PC-9 (cell line): ENCODE measurements at regions not wholly inside any gene's neighbourhood (a gene's known extent, or its start where the extent isn't known, plus 50 kb on each side); places are given as distances from the start of the nearest gene placed in this dataset.

Experiments used
- EZH2 ChIP-seq: fragments of 200-600 bp; sonication (generic); IDR thresholded peaks from 2 replicates; pipeline ENCODE4 v1.8.0; 2017; ENCODE audit warnings: antibody characterized with exemption, low read depth
- TF ChIP-seq, protein P1 (sequence below): fragments of 200-600 bp; sonication (generic); conservative IDR thresholded peaks from 2 replicates; pipeline ENCODE4 v1.6.1; 2017; ENCODE audit warnings: mixed run types, antibody characterized with exemption, mild to moderate bottlenecking, moderate library complexity

DNA sequence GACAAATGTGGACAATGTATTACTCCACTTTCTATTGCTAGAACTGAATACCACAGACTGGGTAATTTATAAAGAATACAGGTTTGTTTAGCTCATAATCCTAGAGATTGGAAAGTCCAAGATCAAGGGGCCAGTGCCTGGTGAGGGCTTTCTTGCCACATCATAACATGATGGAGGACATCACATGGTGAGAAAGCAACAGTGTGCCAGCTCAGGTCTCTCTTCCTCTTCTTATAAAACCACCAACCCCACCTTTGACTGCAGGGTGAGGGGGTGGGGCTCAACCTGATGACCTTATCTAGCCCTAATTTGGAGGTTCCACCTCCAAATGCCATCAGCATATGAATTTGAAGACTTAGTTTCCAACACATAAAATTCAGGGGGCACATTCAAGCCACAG, 105.7 kb upstream of the CXorf66 start:
- TF ChIP-seq, protein P1, sequence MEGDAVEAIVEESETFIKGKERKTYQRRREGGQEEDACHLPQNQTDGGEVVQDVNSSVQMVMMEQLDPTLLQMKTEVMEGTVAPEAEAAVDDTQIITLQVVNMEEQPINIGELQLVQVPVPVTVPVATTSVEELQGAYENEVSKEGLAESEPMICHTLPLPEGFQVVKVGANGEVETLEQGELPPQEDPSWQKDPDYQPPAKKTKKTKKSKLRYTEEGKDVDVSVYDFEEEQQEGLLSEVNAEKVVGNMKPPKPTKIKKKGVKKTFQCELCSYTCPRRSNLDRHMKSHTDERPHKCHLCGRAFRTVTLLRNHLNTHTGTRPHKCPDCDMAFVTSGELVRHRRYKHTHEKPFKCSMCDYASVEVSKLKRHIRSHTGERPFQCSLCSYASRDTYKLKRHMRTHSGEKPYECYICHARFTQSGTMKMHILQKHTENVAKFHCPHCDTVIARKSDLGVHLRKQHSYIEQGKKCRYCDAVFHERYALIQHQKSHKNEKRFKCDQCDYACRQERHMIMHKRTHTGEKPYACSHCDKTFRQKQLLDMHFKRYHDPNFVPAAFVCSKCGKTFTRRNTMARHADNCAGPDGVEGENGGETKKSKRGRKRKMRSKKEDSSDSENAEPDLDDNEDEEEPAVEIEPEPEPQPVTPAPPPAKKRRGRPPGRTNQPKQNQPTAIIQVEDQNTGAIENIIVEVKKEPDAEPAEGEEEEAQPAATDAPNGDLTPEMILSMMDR, result no peak
- TF ChIP-seq EZH2, result no peak
